Stomach (tissue), 4 donors: ENCODE measurements at regions not wholly inside any gene's neighbourhood (a gene's known extent, or its start where the extent isn't known, plus 50 kb on each side); places are given as distances from the start of the nearest gene placed in this dataset.

ENCODE experiments used
- POLR2A ChIP-seq, 4 donors: fragments of 450-650 bp; IDR thresholded peaks; one replicate each; pipeline ENCODE4 v1.6.1; 2016; ENCODE audit warnings: antibody characterized with exemption in 4 of 4, control low read depth in 2 of 4, mild to moderate bottlenecking in 1 of 4, moderate library complexity in 1 of 4
- TF ChIP-seq, protein P1 (sequence below), 7 experiments: fragments of 450-650 bp in 4 of 7; fragments of 200-600 bp in 3 of 7; sonication (generic) in 3 of 7; IDR thresholded peaks; one replicate each; pipeline ENCODE4 v1.5.1; 2016 to 2019; ENCODE audit warnings: antibody characterized with exemption in 7 of 7, control low read depth in 2 of 7, mild to moderate bottlenecking in 1 of 7

DNA sequence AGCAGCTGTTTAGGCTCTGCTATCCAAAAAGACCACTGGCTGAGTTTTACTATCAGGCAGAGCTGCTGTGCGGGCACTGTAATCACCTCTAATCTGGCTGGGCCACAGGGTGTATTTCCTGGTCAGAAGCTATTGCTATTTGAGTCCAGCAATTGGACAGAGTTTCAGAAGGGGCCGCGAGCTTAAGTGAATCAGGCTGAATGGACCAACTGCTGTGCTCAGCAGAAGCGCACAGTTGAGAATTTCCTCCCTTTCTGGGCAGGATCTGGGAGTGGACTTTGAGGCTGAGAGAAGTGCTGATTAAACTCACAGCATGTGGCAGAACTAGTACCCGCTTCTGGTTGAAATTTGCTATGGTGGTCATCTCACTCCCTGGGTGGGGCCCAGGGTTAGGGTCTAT is 251.8 kb downstream of the INSIG2 start:
- TF ChIP-seq, protein P1, sequence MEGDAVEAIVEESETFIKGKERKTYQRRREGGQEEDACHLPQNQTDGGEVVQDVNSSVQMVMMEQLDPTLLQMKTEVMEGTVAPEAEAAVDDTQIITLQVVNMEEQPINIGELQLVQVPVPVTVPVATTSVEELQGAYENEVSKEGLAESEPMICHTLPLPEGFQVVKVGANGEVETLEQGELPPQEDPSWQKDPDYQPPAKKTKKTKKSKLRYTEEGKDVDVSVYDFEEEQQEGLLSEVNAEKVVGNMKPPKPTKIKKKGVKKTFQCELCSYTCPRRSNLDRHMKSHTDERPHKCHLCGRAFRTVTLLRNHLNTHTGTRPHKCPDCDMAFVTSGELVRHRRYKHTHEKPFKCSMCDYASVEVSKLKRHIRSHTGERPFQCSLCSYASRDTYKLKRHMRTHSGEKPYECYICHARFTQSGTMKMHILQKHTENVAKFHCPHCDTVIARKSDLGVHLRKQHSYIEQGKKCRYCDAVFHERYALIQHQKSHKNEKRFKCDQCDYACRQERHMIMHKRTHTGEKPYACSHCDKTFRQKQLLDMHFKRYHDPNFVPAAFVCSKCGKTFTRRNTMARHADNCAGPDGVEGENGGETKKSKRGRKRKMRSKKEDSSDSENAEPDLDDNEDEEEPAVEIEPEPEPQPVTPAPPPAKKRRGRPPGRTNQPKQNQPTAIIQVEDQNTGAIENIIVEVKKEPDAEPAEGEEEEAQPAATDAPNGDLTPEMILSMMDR (IDR thresholded peaks at IDR 0.05), result no peak
- no peak for TF ChIP-seq POLR2A (IDR thresholded peaks at IDR 0.05)
